ENCODE measurements at regions not wholly inside any gene's neighbourhood (a gene's known extent, or its start where the extent isn't known, plus 50 kb on each side); places are given as distances from the start of the nearest gene placed in this dataset.
A peak's percentile ranks its signal among the peaks of the same experiment; 100 is the strongest.
"Not testable (repeated sequence)": the region's sequence is repeated elsewhere in the genome, so short reads cannot be mapped to it uniquely, and the experiment has no call there.

GRCh38 chr4:159673221-159673620 is 570.3 kb downstream of the RAPGEF2 start:
- DNase-seq, result no peak

GRCh38 chr4:159674241-159674640 is 571.4 kb downstream of the RAPGEF2 start:
- no peak for DNase-seq

DNA sequence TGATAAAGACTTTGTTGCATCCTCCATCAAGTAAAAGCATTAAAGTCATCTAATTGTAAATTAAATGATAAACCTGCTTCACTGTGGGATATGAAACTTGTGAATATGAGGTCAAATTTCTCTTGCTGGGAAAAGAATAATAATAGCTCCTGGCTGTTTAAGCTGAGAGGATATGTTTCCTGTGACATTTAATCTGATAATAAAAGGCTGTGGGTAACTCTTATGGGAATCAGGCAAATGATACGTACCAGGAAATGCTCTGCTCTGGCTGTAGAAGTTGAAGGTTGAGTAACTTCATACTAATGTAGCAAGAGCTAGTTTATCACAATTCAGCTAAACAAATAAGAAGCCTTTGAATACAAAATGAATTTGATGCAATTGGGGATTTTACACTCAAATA is 574.6 kb downstream of the RAPGEF2 start:
- no peak for DNase-seq

DNA sequence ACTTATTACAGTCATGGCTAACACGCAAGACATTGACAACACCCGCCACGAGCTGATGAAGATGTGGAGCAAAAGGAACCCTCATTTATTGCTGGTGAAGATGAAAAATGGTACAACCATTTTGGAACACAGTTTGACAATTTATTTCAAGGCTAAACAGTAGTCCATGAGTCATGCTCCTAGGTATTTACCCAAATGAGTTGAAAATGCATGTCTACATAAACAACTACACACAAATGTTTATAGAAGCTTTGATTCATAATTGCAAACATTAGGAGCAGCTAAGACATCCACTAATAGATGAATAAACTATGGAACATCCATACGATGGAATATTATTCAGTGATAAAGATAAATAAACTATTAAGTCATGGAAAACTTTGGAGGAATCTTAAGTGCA is 580.1 kb downstream of the RAPGEF2 start:
- no peak for DNase-seq

DNA sequence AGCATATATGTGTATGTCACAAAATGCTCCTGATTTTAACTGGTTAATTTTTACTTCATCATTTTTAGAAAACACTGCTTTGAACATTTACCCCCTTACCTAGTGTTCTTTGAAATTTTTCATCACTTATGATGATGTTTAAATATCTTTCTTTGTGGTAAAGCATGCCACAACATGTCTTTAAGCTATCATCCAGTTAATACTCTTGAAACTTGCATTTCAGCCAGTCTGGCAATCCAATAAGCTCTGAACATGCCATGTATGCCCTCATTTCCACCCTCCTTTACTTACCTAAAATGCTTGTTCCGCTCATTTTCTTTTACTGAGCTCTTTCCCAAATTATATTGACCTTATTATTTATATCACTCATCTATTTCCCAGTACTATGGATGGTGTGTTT is 581.2 kb downstream of the RAPGEF2 start:
- DNase-seq, result no peak

DNA sequence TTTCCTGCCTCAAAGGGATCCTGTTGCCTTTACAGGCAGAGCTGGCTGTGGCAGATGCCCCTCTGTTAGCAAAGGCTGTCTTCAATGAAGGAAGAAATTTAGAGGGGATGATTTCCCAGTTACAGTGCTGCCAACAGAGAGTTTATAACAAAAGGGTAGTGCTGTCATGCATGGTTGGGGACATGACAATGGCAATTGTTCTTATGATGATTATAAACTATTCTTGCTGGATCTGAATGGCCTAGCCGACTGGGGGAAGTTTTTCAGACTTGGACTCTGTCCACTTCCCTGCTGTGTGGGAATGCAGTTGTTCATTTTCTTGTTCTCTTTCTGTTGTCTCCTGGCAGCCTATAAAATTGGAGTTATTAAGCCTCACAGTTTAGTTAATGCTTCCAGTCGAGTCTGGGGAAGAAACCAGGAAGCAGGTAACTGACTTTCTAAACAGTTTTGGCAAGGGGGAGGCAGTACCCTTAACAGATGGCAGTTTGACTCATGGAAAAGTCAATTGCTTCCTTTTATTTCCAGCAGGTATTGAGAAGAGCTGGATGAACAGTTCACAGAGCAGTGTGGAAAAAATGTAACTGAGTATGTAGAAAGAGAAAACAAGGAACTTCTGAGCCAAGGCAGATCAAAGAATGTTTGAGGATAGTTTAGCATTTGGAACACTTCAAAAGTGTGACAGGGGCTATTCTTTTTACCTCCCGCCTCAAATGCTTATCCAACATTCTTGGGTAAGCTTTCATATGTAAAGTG is 582.6 kb downstream of the RAPGEF2 start:
- no peak for DNase-seq

DNA sequence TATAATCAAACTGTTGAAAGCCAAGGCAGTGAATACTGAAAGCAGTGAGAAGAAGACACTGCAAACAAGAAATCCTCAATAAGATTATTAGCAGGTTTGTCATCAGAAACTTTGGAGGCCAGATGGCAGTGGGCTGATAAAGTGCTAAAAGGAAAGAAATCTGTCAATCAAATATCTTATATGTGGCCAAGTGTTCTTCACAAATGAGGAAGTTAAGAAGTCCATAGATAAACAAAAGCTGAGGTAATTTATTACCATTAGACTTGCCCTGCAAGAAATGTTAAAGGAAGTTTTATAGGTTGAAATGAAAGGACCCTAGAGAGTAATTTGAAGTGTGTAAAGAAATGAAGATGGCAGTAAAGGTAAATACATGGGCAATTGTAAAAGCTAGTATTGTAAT is 586.6 kb downstream of the RAPGEF2 start:
- DNase-seq, result no peak

GRCh38 chr4:159697322-159698283 is 594.7 kb downstream of the RAPGEF2 start:
- no peak for DNase-seq

DNA sequence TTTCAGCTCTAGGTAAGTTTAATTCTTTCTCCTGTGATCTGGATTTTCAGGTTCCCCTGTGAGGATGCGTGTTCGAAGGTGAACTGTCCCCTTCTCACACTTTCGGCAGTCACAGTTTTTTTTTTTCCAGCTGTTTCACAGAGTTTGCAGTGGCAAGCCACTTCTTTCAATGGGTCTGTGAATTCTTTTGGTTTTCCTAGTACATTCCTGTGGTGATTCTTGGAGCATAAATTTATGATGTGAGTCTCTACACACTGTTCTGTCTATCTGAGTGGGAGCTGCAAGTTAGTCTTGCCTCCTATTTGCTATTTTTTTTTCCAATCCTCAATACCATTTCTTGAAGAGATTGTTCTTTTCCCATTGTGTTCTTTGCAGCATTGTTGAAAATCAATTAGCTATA is 595.5 kb downstream of the RAPGEF2 start:
- no peak for DNase-seq

- no peak for DNase-seq
These were observed 599.3 kb downstream of the RAPGEF2 start for GRCh38 chr4:159702200-159702599.

GRCh38 chr4:159705334-159705733 is 602.5 kb downstream of the RAPGEF2 start:
- DNase-seq, result no peak

GRCh38 chr4:159706704-159707103 is 603.8 kb downstream of the RAPGEF2 start:
- DNase-seq, result no peak

DNA sequence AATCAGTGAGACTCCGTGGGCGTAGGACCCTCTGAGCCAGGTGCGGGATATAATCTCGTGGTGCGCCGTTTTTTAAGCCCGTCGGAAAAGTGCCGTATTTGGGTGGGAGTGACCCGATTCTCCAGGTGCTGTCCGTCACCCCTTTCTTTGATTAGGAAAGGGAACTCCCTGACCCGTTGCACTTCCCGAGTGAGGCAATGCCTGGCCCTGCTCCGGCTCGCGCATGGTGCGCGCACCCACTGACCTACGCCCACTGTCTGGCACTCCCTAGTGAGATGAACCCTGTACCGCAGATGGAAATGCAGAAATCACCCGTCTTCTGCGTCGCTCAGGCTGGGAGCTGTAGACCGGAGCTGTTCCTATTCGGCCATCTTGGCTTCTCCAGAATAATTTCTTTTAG is 612.3 kb downstream of the RAPGEF2 start:
- not testable (repeated sequence) for DNase-seq

GRCh38 chr4:159719531-159719930 is 616.7 kb downstream of the RAPGEF2 start:
- no peak for DNase-seq

DNA sequence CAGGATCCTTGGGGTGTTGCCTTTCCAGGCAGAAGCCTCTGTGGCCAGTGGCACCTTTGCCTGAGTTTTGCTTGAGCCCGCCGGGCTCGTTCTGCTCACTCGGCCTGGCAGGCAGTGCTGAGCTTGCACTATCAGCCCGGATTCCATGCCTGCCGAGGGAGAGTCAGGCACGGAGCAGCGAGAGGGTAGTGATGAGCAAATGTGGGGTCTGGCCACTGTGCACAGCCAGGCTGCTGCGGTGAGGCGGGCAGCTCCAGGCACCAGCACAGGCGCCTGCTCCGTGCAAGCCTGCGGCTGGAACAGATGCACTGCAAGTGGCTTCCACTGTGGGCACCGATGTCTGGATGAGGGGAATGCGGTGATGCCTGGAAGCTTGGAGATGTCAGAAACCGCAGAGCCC is 619.2 kb downstream of the RAPGEF2 start:
- DNase-seq, result no peak

- DNase-seq, result no peak
These were observed 620.0 kb downstream of the RAPGEF2 start for GRCh38 chr4:159722918-159723317.

DNA sequence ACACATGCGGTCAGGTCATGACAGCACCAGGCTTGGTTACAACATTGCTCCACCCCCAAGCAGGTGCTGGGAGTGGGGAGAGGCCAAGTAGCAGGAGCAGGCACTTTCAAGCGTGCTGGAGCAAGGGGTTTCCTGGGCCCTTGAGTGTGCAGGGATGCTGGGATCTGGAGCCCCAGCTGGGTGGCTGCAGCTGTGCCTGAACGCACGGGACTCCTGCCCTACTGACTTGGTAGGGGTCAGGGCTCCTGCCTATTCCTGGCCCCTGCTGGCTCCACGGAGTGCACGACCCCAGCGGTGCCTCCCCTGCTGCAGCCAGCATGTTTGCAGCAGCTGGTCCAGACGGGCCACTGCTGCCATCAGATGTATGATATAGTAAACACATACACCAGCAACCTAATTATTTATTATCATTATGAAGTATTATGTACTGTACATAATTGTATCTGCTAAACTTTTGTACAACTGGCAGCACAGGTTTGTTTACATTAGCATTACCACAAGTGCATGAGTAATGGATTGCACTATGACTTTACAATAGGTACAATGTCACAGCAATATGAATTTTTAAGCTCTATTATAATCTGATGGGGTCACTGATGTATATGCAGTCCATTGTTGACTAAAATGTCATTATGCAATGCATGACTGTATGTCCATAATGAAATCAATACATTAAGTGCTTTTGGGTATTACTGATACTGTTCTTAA is 620.6 kb downstream of the RAPGEF2 start:
- peak; percentile 51 for DNase-seq

DNA sequence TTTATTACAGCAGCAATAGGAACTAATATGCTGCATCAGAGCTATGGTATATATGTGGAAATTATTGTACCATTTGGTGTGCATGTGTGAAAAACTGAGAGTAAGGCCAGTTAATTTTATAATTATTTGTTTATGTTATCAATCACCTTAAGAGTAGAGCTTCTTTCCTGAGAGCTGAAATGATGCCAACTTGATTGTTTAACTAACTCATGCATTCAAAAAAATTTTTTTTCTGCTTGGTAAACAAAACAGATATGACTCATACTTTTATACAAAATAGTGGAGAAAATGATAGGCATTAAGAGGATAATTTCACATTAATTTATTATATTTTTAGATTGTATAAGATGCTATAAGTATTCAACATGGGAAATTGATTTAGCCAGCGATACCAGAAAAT is 622.7 kb downstream of the RAPGEF2 start:
- DNase-seq, result no peak

GRCh38 chr4:159735281-159736207 is 632.7 kb downstream of the RAPGEF2 start:
- no peak for DNase-seq

GRCh38 chr4:159736411-159736810 is 633.5 kb downstream of the RAPGEF2 start:
- no peak for DNase-seq

DNA sequence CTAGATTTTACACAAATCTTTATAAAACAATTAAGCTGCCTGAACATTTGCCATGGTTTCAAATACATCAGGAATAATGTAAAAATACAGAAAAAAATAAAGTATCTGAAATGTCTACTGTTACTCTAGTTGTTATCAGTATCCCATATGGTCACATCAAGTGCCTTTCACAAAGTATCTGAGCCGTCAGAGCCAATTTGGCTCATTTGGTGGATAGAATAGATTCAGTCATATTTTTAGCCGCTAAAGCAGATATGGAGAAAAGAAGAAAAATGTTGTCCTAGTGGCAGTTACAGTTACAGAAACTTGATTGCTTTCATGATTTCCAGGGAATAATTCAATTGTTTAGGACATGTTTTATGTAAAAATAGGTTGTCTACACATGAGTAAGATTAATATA is 641.1 kb downstream of the RAPGEF2 start:
- no peak for DNase-seq

DNA sequence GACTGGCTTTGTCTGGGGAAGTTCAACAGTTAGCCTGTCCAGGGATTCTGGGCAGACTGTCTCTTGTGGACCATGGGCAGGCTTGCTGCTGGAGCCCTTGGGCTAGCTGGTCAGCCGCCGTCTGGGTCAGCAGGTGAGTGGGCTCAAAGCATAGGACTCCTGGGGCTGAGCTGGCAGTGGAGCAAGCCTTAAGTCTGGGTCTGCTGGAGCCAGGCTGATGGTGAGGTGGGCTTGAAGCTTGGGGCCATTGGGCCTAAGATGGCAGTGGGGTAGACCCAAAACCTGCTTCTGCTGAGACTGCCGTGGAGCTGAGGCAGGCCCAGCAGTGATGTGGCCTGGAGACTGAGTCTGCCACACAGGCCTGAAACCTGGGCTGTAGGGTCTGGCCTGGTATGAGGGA is 645.1 kb downstream of the RAPGEF2 start:
- no peak for DNase-seq
